ENCODE measurements at regions not wholly inside any gene's neighbourhood (a gene's known extent, or its start where the extent isn't known, plus 50 kb on each side); places are given as distances from the start of the nearest gene placed in this dataset.

GRCh38 chr21:22691658-22692057 is 1693.4 kb downstream of the NCAM2 start:
- TF ChIP-seq EZH2 (IDR thresholded peaks at IDR 0.05; ENCODE audit: insufficient read depth, low read length) (no peak), CTCF (IDR thresholded peaks at IDR 0.05; ENCODE audit: insufficient read depth, low read depth, low read length) (no peak)
- Mint-ChIP-seq H3K27ac (ENCODE audit: unreplicated experiment) (no peak overlapping the region), H3K4me1 (ENCODE audit: low read depth, unreplicated experiment) (no peaks in the 10 kb centered on the region), H3K9me3 (ENCODE audit: unreplicated experiment) (peaks cover 10% of the 10 kb centered on the region), H3K27me3 (ENCODE audit: low read depth, unreplicated experiment) (no peaks in the 10 kb centered on the region), H3K36me3 (ENCODE audit: low read depth, unreplicated experiment) (no peaks in the 10 kb centered on the region), H3K4me3 (ENCODE audit: unreplicated experiment) (no peak overlapping the region)
- H3K27me3 ChIP-seq (ENCODE audit: insufficient read depth, low read length), result no peaks in the 10 kb centered on the region
- DNase-seq (ENCODE audit: low read depth) (no peak), FAIRE-seq (no peak)
- H2AFZ ChIP-seq (ENCODE audit: low read depth, low read length), result no peak overlapping the region
- no peaks in the 10 kb centered on the region for H3K79me2 ChIP-seq (ENCODE audit: insufficient read depth, low read length)
- no peaks in the 10 kb centered on the region for H3K36me3 ChIP-seq (ENCODE audit: insufficient read depth, low read length)
- no peaks in the 10 kb centered on the region for H4K20me1 ChIP-seq (ENCODE audit: insufficient read depth, low read length)
- no peak overlapping the region for H3K4me2 ChIP-seq (ENCODE audit: low read length)
- H3K4me3 ChIP-seq (ENCODE audit: insufficient read depth, low read depth, low read length), result no peak overlapping the region
- H3K27ac ChIP-seq (ENCODE audit: low read depth, low read length), result no peak overlapping the region
- H3K4me1 ChIP-seq (ENCODE audit: insufficient read depth, low read length), result no peaks in the 10 kb centered on the region
- H3K9ac ChIP-seq (ENCODE audit: low read length), result no peak overlapping the region
- H3K9me3 ChIP-seq (ENCODE audit: insufficient read depth, low read depth, low read length), result no peaks in the 10 kb centered on the region

- H3K27me3 ChIP-seq (ENCODE audit: insufficient read depth, low read length), result no peaks in the 10 kb centered on the region
- H3K36me3 Mint-ChIP-seq (ENCODE audit: low read depth, unreplicated experiment), result no peaks in the 10 kb centered on the region
- H3K9me3 ChIP-seq (ENCODE audit: insufficient read depth, low read depth, low read length), result no peaks in the 10 kb centered on the region
- no peak overlapping the region for H3K4me3 Mint-ChIP-seq (ENCODE audit: unreplicated experiment)
- no peak overlapping the region for H3K4me3 ChIP-seq (ENCODE audit: insufficient read depth, low read depth, low read length)
- H3K9me3 Mint-ChIP-seq (ENCODE audit: unreplicated experiment), result no peaks in the 10 kb centered on the region
- no peaks in the 10 kb centered on the region for H3K4me1 Mint-ChIP-seq (ENCODE audit: low read depth, unreplicated experiment)
- no peaks in the 10 kb centered on the region for H3K79me2 ChIP-seq (ENCODE audit: insufficient read depth, low read length)
- no peak overlapping the region for H3K27ac ChIP-seq (ENCODE audit: low read depth, low read length)
- no peak for TF ChIP-seq EZH2 (IDR thresholded peaks at IDR 0.05; ENCODE audit: insufficient read depth, low read length)
- no peak overlapping the region for H3K4me2 ChIP-seq (ENCODE audit: low read length)
- no peak for FAIRE-seq
- DNase-seq (ENCODE audit: low read depth), result no peak
- no peaks in the 10 kb centered on the region for H3K27me3 Mint-ChIP-seq (ENCODE audit: low read depth, unreplicated experiment)
- H3K27ac Mint-ChIP-seq (ENCODE audit: unreplicated experiment), result no peak overlapping the region
- no peak overlapping the region for H2AFZ ChIP-seq (ENCODE audit: low read depth, low read length)
- H3K36me3 ChIP-seq (ENCODE audit: insufficient read depth, low read length), result no peaks in the 10 kb centered on the region
- no peaks in the 10 kb centered on the region for H3K4me1 ChIP-seq (ENCODE audit: insufficient read depth, low read length)
- no peaks in the 10 kb centered on the region for H4K20me1 ChIP-seq (ENCODE audit: insufficient read depth, low read length)
- H3K9ac ChIP-seq (ENCODE audit: low read length), result no peak overlapping the region
Measured at GRCh38 chr21:22703521-22703920, 1705.3 kb downstream of the NCAM2 start.

GRCh38 chr21:22710721-22711120 is 1712.5 kb downstream of the NCAM2 start:
- no peaks in the 10 kb centered on the region for H3K4me1 Mint-ChIP-seq (ENCODE audit: low read depth, unreplicated experiment)
- Histone ChIP-seq H4K20me1 (ENCODE audit: insufficient read depth, low read length) (no peaks in the 10 kb centered on the region), H3K4me3 (ENCODE audit: insufficient read depth, low read depth, low read length) (no peak overlapping the region), H3K9ac (ENCODE audit: low read length) (no peak overlapping the region), H3K27ac (ENCODE audit: low read depth, low read length) (no peak overlapping the region), H3K79me2 (ENCODE audit: insufficient read depth, low read length) (no peaks in the 10 kb centered on the region), H2AFZ (ENCODE audit: low read depth, low read length) (no peak overlapping the region), H3K27me3 (ENCODE audit: insufficient read depth, low read length) (no peaks in the 10 kb centered on the region), H3K9me3 (ENCODE audit: insufficient read depth, low read depth, low read length) (peaks cover 4% of the 10 kb centered on the region), H3K4me2 (ENCODE audit: low read length) (no peak overlapping the region), H3K4me1 (ENCODE audit: insufficient read depth, low read length) (no peaks in the 10 kb centered on the region), H3K36me3 (ENCODE audit: insufficient read depth, low read length) (no peaks in the 10 kb centered on the region)
- FAIRE-seq (no peak), DNase-seq (ENCODE audit: low read depth) (no peak)
- no peak overlapping the region for H3K4me3 Mint-ChIP-seq (ENCODE audit: unreplicated experiment)
- no peaks in the 10 kb centered on the region for H3K27me3 Mint-ChIP-seq (ENCODE audit: low read depth, unreplicated experiment)
- no peak for TF ChIP-seq EZH2 (IDR thresholded peaks at IDR 0.05; ENCODE audit: insufficient read depth, low read length)
- H3K9me3 Mint-ChIP-seq (ENCODE audit: unreplicated experiment), result no peaks in the 10 kb centered on the region
- H3K36me3 Mint-ChIP-seq (ENCODE audit: low read depth, unreplicated experiment), result no peaks in the 10 kb centered on the region
- no peak overlapping the region for H3K27ac Mint-ChIP-seq (ENCODE audit: unreplicated experiment)

All from astrocyte (in vitro differentiated cells and primary cell).